Choroid plexus epithelial cell (primary cell): ENCODE measurements at regions not wholly inside any gene's neighbourhood (a gene's known extent, or its start where the extent isn't known, plus 50 kb on each side); places are given as distances from the start of the nearest gene placed in this dataset.

ENCODE experiments used
- DNase-seq: peaks from one replicate; pipeline ENCODE4 v3.0.0-alpha.2; 2010; ENCODE audit warnings: low read depth
- H3K4me3 ChIP-seq: 2 replicates; pipeline ENCODE4 v1.5.1; 2011; ENCODE audit warnings: low read depth, mild to moderate bottlenecking, control low read depth, low read length, moderate library complexity
- CTCF ChIP-seq: conservative IDR thresholded peaks from 2 replicates; pipeline ENCODE4 v1.5.1; 2011; ENCODE audit warnings: low read depth, mild to moderate bottlenecking, control low read depth, inconsistent platforms, low read length, moderate library complexity

GRCh38 chr2:146240391-146240790, 1604.4 kb upstream of the ACVR2A start:
- DNase-seq, result no peak
- no peak overlapping the region for H3K4me3 ChIP-seq
- no peak for TF ChIP-seq CTCF

GRCh38 chr2:146239392-146240135, 1605.3 kb upstream of the ACVR2A start:
- no peak overlapping the region for H3K4me3 ChIP-seq
- peak; percentile 97 for DNase-seq
- TF ChIP-seq CTCF, result no peak

- no peak overlapping the region for H3K4me3 ChIP-seq
- peak; percentile 40 for DNase-seq
- TF ChIP-seq CTCF, result no peak
Measured at GRCh38 chr2:146238254-146238966, 1606.4 kb upstream of the ACVR2A start.

- no peak for DNase-seq
- no peak overlapping the region for H3K4me3 ChIP-seq
- no peak for TF ChIP-seq CTCF
Measured at GRCh38 chr2:146235158-146235557, 1609.7 kb upstream of the ACVR2A start.

GRCh38 chr2:146229508-146230155, 1615.2 kb upstream of the ACVR2A start:
- no peak for DNase-seq

GRCh38 chr2:146228466-146229058, 1616.3 kb upstream of the ACVR2A start:
- no peak for DNase-seq
- TF ChIP-seq CTCF, result no peak
- no peak overlapping the region for H3K4me3 ChIP-seq

More at GRCh38 chr2:146229508-146230155, 1615.2 kb upstream of the ACVR2A start:
- H3K4me3 ChIP-seq, result no peak overlapping the region
- TF ChIP-seq CTCF, result no peak
